ENCODE measurements at regions not wholly inside any gene's neighbourhood (a gene's known extent, or its start where the extent isn't known, plus 50 kb on each side); places are given as distances from the start of the nearest gene placed in this dataset.
A peak's percentile ranks its signal among the peaks of the same experiment; 100 is the strongest.

DNA sequence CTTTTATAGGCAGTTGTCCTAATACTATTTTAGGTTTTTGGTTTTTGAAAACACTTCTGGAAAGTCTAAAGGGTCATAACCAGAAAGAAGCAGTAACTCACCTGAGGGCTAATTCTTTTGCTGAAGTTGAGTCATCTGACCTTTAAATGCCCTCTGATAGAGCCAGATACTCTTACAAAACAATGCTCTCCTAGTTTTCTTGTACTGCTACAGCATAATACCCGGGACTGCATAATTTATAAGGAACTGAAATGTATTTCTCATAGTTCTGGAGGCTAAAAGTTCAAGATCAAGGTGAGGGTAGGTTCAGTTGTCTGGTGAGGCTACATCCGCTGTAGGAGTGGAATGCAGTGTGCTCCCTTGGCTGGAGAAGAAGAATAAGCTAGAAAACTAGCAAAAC, 670.3 kb downstream of the TLE4 start:
- peaks cover 6% of the 10 kb centered on the region for H3K9me3 ChIP-seq
- no peaks in the 10 kb centered on the region for H3K4me1 ChIP-seq (ENCODE audit: low read depth)
- TF ChIP-seq, protein P1, sequence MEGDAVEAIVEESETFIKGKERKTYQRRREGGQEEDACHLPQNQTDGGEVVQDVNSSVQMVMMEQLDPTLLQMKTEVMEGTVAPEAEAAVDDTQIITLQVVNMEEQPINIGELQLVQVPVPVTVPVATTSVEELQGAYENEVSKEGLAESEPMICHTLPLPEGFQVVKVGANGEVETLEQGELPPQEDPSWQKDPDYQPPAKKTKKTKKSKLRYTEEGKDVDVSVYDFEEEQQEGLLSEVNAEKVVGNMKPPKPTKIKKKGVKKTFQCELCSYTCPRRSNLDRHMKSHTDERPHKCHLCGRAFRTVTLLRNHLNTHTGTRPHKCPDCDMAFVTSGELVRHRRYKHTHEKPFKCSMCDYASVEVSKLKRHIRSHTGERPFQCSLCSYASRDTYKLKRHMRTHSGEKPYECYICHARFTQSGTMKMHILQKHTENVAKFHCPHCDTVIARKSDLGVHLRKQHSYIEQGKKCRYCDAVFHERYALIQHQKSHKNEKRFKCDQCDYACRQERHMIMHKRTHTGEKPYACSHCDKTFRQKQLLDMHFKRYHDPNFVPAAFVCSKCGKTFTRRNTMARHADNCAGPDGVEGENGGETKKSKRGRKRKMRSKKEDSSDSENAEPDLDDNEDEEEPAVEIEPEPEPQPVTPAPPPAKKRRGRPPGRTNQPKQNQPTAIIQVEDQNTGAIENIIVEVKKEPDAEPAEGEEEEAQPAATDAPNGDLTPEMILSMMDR (IDR thresholded peaks at IDR 0.05) = no peak
- no peaks in the 10 kb centered on the region for H3K36me3 ChIP-seq (ENCODE audit: low read depth)
- intact Hi-C loops (cut with DNase I, micrococcal nuclease) = no loop called here
- DNase-seq (no peak), ATAC-seq (no peak)
- H3K4me3 ChIP-seq = no peak overlapping the region

DNA sequence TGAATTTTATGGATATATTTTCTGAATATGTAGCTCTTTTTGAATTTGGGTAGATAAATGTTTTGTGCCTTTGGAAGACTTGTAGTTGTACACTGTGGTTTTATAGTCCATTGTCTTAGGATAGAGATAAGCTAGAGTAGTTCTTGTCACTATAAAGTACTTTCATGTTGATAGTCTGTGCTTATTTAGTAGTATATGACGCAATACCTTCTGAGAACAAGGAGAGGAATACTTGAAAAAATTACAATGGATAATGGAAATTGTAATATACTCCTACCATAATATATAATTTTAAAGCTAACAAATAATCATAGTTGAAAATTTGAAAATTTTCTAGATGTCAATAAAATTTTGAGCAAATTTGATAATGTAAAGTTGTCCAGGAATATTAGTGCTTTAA, 664.0 kb downstream of the TLE4 start:
- Histone ChIP-seq H3K4me3 (no peak overlapping the region), H3K4me1 (ENCODE audit: low read depth) (no peaks in the 10 kb centered on the region), H3K9me3 (peaks cover 20% of the 10 kb centered on the region), H3K36me3 (ENCODE audit: low read depth) (no peaks in the 10 kb centered on the region)
- no peak for ATAC-seq
- intact Hi-C loops (cut with DNase I, micrococcal nuclease) = no loop called here
- no peak for DNase-seq
- TF ChIP-seq, protein P1 (IDR thresholded peaks at IDR 0.05) = no peak

DNA sequence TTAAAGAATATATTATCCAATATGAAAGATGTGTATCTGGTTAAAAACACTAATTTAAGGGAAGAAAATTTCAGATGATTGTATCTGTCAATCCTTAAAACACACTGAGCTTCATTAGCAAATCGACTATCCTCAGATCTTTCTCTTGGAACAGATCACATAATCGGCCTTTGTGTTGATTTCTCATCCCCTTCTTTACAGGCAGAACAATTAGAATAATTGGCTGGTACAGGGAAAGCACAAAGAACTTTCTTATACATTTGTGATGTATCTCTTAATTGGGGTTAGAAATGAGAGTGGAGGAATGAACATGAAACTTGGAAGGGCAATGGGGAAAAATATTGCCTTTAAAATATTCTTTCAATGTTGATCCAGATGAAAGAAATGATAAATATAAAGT, 662.1 kb downstream of the TLE4 start:
- intact Hi-C loops (cut with DNase I, micrococcal nuclease) = no loop called here

DNA sequence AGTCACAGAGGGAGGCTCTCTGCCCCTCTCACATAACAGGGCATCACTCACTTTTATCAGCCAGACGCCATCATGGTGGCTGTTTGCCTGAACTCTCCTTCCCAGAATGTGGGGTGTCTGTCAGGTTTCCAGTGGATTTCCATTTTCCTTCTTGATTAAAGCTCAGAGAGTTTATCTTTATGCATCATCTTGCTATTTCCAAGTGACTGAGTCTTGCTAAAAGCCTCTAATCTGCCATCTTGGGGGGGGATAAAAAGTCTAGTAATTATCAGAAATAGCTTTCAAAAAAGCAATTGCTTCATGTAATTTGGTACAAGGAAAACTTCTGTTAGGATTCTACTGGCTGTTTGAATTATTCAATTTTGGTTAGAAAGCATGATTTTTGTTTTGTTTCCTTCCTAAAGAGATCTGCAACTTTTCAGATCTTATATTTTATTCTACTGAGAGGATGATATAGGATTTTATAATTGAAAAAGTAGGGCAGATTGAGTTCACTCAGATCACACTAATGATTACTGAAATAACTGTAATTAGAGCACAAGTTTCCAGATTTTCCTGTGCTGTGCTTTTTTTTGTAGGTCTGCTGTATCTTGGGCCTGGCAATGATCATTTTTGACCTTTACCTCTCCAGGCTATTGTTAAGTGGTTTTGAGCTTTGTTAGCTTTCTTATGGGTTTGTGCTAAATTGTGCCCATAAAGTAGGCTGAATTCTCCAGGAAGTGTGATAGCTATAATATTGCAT, 661.5 kb downstream of the TLE4 start:
- Histone ChIP-seq H3K36me3 (ENCODE audit: low read depth) (no peaks in the 10 kb centered on the region), H3K9me3 (peaks cover 20% of the 10 kb centered on the region), H3K4me3 (no peak overlapping the region), H3K4me1 (ENCODE audit: low read depth) (no peaks in the 10 kb centered on the region)
- TF ChIP-seq, protein P1 (IDR thresholded peaks at IDR 0.05) = no peak
- DNase-seq = no peak
- ATAC-seq = no peak
- intact Hi-C loops (cut with DNase I, micrococcal nuclease) = no loop called here

More for the DNA sequence above, 662.1 kb downstream of the TLE4 start:
- H3K4me3 ChIP-seq = no peak overlapping the region
- no peaks in the 10 kb centered on the region for H3K36me3 ChIP-seq (ENCODE audit: low read depth)
- H3K4me1 ChIP-seq (ENCODE audit: low read depth) = no peaks in the 10 kb centered on the region
- no peak for DNase-seq
- TF ChIP-seq, protein P1 (IDR thresholded peaks at IDR 0.05) = no peak
- H3K9me3 ChIP-seq = peaks cover 22% of the 10 kb centered on the region
- no peak for ATAC-seq

DNA sequence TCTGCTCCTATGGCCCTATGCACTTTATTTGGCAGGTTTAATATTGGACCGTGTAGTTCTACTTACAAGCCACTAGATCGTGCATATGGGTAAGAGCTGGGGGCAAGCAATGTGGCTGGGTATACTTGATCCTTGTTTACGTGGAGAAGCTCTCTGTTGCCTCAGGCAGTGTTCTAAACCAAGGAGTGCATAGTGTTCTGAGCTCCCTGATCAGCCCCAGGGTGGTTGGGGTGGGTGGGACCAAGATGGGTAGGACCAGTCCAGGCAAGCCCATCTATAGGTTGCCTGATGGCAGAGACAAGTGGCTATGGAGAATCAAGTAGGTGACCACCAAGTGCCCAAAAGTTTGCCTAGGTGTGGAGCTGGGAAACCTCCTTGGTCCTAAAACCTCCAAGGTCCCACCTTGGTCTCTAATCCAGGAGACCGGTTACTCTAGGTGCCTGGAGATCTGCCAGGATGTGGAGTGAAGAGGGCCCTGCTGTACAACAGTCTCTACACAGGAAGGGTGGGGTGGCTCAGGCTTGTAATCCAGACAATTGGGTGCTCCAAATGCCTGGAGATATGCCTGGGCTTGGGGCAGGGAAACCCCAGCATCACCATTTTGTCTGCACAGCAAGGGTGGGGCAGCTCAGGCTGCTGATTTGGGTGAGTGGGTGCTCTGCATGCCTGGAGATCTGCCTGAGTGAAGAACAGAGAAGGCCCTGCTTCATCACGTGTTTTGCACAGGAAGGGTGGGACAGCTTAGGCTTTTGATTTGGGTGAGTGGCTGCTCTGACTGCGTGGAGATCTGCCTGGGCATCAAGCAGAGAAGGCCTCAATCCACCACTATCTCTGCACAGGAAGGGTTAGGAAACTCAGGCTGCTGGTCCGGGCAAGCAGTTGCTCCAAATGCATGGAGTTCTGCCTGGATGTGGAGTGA, 659.8 kb downstream of the TLE4 start:
- intact Hi-C loops (cut with DNase I, micrococcal nuclease) = no loop called here
- DNase-seq = no peak
- Histone ChIP-seq H3K36me3 (ENCODE audit: low read depth) (no peaks in the 10 kb centered on the region), H3K4me3 (no peak overlapping the region), H3K9me3 (peaks cover 16% of the 10 kb centered on the region), H3K4me1 (ENCODE audit: low read depth) (no peaks in the 10 kb centered on the region)
- TF ChIP-seq, protein P1 (IDR thresholded peaks at IDR 0.05) = no peak
- ATAC-seq = peak; percentile 59
